ENCODE measurements at regions not wholly inside any gene's neighbourhood (a gene's known extent, or its start where the extent isn't known, plus 50 kb on each side); places are given as distances from the start of the nearest gene placed in this dataset.

DNA sequence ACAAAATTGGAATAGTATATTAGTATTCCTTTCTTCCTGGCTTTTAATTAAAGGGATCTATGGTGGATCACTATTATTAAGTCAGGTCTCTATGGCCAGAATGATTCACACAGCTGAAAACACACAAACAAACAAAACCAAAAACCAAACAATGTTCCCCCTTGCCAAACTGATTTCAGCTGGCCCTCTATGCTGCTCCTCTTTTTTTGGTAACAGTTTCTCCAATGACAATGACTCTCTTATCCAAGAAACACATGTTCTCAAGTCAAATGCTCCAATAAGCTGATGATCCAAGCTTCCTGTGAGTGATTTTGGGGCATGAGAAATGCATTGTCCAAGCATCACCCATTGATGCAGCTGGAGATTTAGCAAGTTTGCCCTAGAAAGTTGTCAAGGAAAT, 193.4 kb upstream of the TUT7 start:
- Histone ChIP-seq H3K4me1 (no peaks in the 10 kb centered on the region), H3K27me3 (replicated peaks in 1 of 7) (no peaks in the 10 kb centered on the region), H3K27ac (no peak overlapping the region), H3K36me3 (no peaks in the 10 kb centered on the region), H3K4me3 (no peak overlapping the region), H3K9me3 (no peaks in the 10 kb centered on the region)
- intact Hi-C loops (cut with DNase I; ENCODE audit: low total_unique reads), result no loop called here
- no peak for TF ChIP-seq POLR2A (IDR thresholded peaks at IDR 0.05)
- TF ChIP-seq, protein P1, sequence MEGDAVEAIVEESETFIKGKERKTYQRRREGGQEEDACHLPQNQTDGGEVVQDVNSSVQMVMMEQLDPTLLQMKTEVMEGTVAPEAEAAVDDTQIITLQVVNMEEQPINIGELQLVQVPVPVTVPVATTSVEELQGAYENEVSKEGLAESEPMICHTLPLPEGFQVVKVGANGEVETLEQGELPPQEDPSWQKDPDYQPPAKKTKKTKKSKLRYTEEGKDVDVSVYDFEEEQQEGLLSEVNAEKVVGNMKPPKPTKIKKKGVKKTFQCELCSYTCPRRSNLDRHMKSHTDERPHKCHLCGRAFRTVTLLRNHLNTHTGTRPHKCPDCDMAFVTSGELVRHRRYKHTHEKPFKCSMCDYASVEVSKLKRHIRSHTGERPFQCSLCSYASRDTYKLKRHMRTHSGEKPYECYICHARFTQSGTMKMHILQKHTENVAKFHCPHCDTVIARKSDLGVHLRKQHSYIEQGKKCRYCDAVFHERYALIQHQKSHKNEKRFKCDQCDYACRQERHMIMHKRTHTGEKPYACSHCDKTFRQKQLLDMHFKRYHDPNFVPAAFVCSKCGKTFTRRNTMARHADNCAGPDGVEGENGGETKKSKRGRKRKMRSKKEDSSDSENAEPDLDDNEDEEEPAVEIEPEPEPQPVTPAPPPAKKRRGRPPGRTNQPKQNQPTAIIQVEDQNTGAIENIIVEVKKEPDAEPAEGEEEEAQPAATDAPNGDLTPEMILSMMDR (IDR thresholded peaks at IDR 0.05 in 8 of 11, conservative IDR thresholded peaks at IDR 0.05 in 3 of 11), result no peak
- no peak for TF ChIP-seq POLR2AphosphoS5 (IDR thresholded peaks at IDR 0.05)
- no peak for DNase-seq

DNA sequence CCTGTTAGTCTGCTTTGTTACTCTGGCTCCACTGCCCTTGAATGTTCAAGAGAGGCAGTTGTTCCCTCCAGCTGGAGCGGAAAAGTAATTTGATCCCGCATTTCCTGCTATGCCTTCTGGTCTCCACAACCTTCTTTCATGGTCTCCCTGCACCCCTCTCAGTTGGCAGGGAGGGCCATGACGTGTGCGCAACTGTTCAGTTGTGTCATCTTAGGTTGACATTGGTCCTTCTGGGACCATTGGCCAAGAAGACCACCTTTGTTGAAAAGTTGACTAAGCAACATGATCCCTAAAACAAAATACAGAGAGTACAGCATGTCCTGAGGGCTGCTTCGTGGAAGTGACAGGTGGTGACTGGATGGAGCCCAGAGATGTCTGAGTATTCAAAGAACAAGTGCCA, 192.5 kb upstream of the TUT7 start:
- H3K36me3 ChIP-seq, result no peaks in the 10 kb centered on the region
- intact Hi-C loops (cut with DNase I; ENCODE audit: low total_unique reads), result no loop called here
- no peaks in the 10 kb centered on the region for H3K9me3 ChIP-seq
- H3K27ac ChIP-seq, result no peak overlapping the region
- TF ChIP-seq POLR2A (IDR thresholded peaks at IDR 0.05), result no peak
- TF ChIP-seq POLR2AphosphoS5 (IDR thresholded peaks at IDR 0.05), result no peak
- TF ChIP-seq, protein P1 (IDR thresholded peaks at IDR 0.05 in 8 of 11, conservative IDR thresholded peaks at IDR 0.05 in 3 of 11), result no peak
- no peaks in the 10 kb centered on the region for H3K4me1 ChIP-seq
- 76 to 87% (median 81%) methylated on average over 5 of the region's 5 CpGs for WGBS, 5 donors
- no peak for DNase-seq
- H3K27me3 ChIP-seq (replicated peaks in 1 of 7), result no peaks in the 10 kb centered on the region
- no peak overlapping the region for H3K4me3 ChIP-seq

DNA sequence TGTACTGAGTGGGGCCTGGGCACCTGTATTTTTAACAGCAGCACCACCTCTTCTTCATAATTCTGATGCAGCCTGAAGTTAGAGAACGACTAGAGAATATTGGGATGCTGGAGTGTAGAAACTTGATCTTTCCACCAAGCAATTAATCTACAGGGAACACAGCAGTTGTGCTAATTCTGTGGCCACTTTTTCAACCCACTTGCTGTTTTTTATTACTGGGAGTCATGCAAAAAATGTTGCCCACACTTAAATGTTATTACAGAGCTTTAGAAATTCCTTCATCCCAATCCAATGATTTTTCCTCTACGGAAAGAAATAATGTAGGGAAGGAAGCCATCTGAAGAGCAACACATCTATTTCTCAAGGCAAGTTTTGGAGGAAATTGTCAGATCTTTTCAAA, 190.9 kb upstream of the TUT7 start:
- no peaks in the 10 kb centered on the region for H3K9me3 ChIP-seq
- intact Hi-C loops (cut with DNase I; ENCODE audit: low total_unique reads), result no loop called here
- no peaks in the 10 kb centered on the region for H3K36me3 ChIP-seq
- no peak overlapping the region for H3K4me3 ChIP-seq
- no peaks in the 10 kb centered on the region for H3K4me1 ChIP-seq
- TF ChIP-seq, protein P1 (IDR thresholded peaks at IDR 0.05 in 8 of 11, conservative IDR thresholded peaks at IDR 0.05 in 3 of 11), result no peak
- TF ChIP-seq POLR2A (IDR thresholded peaks at IDR 0.05) (no peak), POLR2AphosphoS5 (IDR thresholded peaks at IDR 0.05) (no peak)
- DNase-seq, result no peak
- no peak overlapping the region for H3K27ac ChIP-seq
- H3K27me3 ChIP-seq (replicated peaks in 1 of 7), result no peaks in the 10 kb centered on the region
- WGBS, 5 donors, result 49 to 64% (median 60%) methylated on average over 2 of the region's 2 CpGs

DNA sequence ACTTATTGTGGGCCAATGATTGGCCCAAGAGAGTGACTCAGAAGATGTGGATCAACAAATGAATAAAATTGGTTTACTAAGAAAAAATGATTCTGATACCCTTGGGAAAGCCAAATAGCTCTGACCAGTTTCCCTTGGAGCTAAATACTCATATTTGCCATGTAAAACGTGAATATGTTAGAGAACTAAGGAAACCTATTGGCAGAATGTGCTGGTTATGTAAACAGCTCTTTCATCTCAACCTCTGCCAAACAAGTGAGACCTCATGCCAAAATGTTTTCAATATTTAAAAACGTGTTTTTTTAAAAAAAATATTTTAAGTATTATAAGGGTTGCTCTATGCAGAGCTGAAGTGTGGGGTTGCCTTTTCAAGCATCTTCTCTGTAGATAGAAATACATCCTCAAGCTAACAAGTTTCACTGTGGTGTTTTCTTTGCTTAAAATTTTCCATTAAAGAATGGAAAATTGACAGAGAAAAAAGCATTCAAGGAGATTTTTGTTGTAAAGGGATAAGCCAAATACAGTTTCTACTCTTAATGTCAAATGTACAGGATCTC, 186.9 kb upstream of the TUT7 start:
- TF ChIP-seq, protein P1 (IDR thresholded peaks at IDR 0.05 in 8 of 11, conservative IDR thresholded peaks at IDR 0.05 in 3 of 11), result no peak
- no peak for TF ChIP-seq POLR2A (IDR thresholded peaks at IDR 0.05)
- no peak for TF ChIP-seq POLR2AphosphoS5 (IDR thresholded peaks at IDR 0.05)
- 54 to 70% (median 59%) methylated on average over 2 of the region's 2 CpGs for WGBS, 5 donors
- no peaks in the 10 kb centered on the region for H3K4me1 ChIP-seq

More for the DNA sequence above, 186.9 kb upstream of the TUT7 start:
- no peaks in the 10 kb centered on the region for H3K27me3 ChIP-seq (replicated peaks in 1 of 7)
- DNase-seq, result no peak
- no peak overlapping the region for H3K27ac ChIP-seq
- H3K36me3 ChIP-seq, result no peaks in the 10 kb centered on the region
- intact Hi-C loops (cut with DNase I; ENCODE audit: low total_unique reads), result no loop called here
- no peak overlapping the region for H3K4me3 ChIP-seq
- peaks cover 0 to 5% (median 0%) of the 10 kb centered on the region in 8 donors for H3K9me3 ChIP-seq

All from spleen (tissue), 11 donors.